HG03139 (cell line): ENCODE measurements at regions not wholly inside any gene's neighbourhood (a gene's known extent, or its start where the extent isn't known, plus 50 kb on each side); places are given as distances from the start of the nearest gene placed in this dataset.

Source experiments
- ATAC-seq: cut with Tn5 transposase; IDR thresholded peaks from one replicate; pipeline ENCODE4 v1.9.1; 2021; ENCODE audit not compliant: unreplicated experiment

DNA sequence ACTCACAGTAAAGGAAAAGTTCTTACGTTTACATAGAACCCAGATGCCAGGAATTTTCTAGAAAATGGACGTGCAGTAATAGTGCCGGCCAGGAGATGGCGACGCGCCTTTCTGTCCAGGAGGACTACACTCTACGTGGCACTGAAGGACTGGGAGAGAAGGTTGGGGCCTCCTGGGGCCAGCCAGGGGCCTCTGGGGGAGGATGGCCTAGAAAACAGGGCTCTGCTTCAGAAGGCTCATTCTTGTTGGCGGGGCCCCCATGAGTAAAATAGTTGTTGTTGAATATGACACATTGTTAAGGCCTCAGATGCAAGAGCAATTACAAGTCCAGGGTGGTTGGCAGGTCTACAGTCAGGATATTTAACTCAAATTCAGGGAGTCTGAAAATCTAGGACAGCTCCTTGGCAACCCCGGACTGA, 120.1 kb upstream of the MAX start:
- no peak for ATAC-seq

DNA sequence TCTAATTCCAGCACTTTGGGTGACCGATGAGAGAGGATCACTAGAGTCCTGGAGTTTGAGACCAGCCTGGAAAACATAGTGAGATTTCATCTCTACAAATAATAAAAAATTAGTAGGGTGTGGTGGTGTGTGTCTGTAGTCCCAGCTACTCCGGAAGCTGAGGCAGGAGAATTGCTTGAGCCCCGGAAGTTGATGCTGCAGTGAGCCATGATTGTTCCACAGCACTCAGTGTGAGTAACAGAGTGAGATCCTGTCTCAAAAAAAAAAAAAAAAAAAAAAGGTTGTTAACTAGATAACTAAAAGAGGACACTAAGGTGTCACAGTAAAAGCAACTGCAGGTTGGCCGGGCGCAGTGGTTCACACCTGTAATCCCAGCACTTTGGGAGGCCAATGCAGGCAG, 121.3 kb upstream of the MAX start:
- ATAC-seq, result no peak

DNA sequence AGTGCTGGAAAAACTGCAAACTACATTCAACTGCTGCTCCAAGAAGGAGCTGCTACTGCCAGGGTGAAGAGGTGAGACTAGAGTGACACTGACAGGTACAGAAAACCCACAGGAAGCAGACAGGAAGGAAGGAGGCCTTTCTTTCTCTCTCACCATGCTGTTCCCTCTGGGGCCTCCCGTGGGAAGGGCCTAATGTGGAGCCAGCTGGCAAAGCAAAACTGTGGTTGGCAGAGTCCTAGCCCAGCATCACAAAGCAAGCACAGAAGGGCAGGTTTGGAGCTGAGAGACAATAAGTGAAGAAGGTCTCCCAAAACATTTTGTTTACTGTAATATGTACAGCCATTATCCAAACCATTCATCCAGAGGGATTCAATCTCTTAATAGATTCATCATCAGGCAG, 122.5 kb upstream of the MAX start:
- ATAC-seq, result no peak

DNA sequence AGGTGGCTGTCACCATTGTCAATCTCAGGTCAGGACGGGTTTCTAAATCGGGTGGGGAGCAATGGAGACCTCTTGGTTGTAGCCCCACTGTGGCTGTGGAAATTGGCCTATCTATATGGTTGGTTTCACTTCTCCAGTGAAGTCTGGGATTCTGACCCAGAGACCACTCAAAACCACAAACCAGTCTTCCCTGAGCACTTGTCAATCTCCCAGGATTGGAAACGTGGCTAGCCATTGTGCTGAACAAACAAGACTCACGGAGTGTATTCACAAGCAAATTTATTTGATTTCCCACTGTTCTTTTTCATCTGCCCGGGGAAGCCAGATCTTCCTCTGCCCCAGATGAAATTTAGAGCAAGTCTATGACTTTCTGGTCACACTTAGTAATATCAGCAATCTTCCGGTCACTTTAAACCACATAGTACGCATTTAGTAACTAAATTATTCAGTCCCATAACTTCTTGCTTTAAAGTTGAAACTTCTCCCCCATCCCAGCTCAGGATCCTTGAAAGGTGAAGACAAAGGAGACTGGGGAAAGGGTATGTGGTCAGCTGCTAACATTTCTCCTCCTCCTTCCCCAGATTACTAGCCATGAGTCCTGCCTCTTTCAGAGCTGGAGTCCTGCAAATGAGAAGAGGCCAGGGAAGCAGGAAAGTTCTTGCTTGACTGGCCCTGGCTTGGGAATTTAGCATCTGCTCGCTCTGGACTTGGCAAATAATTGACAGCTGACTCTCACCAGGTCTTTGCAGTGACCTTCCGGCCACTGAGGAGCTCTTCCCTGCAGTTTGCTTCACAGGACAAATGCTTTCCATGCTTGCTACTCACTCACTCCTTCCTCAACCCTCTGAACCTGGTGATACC, 123.2 kb upstream of the MAX start:
- ATAC-seq, result no peak

DNA sequence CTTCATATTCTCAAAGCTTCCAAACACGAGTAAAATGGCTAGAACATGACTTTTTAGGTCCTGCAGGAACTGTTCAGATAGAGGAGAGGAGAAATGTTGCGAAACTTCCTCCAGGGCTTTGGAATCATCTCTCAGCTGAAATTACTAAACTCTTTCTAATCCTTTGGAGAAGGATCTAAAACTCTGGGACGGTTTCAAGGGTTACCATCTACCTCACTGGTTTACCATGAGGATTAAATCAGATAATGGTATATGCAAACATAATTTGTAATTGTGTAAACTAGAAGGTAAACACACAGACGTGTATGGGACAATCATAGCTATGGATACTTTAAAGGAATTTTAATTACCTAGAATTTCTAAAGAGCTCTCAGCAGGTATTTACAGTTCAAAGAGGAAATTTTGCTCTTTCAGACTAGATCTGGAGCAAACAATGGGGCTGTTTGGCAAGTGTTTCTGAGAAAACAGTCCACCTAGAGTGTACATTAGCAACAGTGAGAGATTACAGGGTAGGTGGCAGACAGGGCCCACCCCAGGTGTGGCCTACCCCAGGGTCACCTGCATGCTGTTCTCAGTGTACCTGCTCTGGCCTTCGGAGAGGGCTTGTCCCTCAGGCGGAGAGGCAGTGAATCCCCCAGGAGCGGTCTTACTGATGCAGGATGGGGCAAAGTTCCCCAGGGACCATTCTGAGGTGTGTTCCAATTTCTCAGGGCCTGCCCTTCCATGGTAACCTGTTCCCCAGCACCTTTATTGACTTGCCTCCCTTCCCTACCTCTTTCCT, 124.7 kb upstream of the MAX start:
- ATAC-seq, result no peak

DNA sequence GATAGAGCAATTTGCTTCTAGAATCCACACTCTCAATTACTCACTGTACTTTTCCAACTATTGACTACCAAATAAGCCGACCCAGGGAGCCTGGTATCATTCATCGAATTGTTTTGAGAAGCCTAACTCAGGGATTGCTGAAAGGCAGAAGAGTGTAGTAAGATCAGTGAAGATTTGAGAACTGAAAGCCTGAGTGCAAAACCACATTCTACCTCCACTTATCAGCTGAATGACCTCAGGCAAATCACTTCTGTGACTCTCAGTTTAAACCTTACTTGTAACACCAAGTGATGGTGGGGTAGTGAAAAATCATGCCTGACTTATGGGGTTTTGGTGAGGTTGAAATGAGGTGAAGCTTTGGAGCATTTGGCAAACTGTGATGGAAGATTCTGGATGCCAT, 126.1 kb upstream of the MAX start:
- ATAC-seq, result peak; percentile 78

DNA sequence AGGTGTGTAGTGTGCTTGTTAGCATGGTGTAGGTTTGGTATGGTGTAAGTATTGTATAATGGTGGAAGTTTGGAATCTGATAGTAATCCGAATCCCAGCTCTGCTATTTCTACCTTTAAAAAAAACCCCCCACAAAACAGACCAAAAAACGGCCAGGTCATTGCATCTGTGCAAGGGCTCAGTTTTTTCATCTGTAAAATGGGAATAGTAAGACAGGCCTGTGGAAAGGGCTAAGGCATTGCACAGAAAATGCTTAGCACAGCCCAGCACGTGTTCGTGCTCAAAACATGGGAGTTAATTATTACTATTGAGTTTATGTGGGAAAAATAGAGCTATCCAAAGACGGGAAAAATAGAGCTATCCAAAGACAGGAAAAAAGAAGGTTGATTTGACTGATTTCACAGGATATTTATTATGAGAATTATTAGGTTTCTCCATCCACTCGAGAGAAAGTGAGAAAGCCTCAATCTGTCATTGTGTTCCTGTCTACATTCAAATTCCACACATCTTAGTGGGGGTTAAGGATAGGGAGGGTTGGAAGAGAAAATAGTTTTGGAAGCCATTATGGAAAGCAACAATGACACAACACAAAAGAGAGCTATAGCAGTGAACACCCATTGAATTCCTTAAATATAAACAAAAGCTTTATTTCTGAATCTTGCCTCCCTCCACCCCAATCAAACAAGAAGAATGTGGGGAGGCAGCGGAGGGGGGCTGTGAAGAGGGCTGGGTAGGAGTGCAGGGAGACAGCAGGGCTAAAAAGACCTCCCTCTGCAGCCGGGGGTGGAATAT, 126.8 kb upstream of the MAX start:
- no peak for ATAC-seq

DNA sequence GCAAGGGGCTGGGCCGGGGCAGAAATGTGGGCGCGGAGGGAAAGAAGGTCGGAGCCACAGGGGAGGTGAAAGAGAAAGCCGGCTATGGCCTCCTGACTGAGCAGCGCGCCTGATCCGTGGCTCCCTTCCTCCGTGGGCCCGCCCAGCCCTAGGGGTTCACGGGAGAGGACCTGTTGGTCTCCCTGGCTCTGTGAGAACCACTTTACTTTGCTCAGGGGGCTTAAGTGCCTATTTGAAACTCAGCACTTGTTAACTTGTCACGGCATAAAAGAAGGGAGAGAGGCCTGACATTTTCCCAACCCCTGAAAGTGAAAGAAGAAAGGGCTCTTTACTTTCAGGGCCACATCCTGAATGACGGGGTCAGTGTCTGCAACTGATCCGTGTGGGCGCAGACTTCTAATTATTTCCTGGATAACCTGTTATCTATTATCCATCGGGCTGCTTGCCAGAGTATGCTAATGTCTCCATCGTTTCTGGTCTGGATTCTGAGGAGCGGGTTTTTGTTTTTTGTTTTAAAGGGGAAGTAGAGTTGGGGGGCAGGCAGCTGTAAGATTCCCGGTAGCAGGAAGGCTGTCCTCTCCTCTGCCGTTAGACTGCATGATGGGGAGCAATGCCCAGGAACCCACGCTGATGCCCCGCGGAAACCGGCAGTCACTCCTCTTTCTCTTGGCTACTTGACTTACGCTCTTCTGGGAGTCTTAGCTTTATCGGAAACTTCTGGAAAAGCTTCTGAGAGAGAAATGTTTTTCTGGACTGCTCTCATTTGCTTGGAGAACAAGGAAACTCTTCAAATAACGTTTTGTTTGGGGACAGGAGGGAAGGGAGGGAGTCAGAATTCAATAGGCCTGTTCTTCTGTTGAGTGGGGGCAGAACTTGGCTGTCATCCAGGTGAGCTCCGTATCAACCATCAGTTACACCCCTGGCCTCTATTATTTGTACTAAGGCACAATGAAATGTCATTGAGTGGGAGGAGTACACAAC, 127.7 kb upstream of the MAX start:
- ATAC-seq, result no peak

DNA sequence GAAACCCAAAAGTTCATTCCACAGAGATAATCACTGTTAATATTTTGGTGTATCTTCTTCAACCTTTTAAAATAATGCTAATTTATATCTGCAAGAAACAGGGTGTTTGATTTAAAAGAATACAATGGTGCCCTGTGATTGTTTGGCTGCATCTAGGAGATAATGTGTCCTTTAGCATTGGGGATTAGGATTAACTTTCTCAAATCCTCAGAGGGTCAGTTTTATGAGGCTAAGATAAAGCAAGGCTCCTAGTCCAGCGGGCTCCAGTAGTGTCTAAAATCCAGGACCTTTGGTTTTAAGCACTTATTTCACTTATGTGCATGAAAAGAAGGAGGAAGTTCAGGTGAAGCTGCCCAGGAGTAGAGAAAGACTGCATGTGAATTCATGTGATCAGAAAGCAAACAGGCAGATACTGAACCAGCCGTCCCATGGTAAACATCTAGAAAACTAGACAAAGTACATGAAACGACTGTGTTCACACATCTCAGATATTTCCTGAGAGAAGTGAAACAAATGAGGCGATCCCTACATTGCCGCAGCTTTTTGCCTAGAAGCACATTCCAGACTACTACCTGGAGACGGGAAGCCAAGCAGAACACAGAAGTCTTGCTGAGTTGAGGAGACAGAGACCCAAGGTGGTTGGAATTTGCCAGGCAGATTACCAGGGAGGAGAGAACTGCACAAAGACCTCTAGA, 129.1 kb upstream of the MAX start:
- no peak for ATAC-seq

DNA sequence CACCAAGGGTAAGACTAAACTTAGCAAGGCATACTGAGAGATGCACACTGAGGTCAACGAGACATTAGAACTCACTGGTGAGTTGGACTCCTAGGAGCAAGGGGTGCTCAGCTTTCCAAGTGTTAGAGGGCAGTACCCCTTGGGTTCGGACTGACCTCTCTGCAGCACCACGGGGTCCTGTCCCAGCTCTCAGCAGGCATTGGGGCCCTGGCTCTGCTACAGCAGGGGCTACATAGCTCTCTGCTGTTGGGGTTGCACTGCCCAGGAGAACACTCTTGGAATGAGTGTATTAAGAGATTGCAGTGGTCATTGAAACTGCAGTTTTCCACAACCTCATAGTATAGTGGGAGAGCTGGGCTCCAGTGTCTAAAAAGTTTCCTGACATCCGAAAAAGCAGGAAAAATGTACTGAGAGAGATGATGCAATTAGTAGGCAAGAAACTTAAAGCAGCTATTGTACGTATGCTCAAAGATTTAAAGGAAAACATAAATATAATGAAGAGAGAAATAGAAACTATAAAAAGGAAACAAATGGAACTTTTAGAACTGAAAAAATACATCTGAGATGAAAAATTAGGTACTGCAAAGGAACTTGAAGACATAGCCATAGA, 132.5 kb upstream of the MAX start:
- no peak for ATAC-seq

DNA sequence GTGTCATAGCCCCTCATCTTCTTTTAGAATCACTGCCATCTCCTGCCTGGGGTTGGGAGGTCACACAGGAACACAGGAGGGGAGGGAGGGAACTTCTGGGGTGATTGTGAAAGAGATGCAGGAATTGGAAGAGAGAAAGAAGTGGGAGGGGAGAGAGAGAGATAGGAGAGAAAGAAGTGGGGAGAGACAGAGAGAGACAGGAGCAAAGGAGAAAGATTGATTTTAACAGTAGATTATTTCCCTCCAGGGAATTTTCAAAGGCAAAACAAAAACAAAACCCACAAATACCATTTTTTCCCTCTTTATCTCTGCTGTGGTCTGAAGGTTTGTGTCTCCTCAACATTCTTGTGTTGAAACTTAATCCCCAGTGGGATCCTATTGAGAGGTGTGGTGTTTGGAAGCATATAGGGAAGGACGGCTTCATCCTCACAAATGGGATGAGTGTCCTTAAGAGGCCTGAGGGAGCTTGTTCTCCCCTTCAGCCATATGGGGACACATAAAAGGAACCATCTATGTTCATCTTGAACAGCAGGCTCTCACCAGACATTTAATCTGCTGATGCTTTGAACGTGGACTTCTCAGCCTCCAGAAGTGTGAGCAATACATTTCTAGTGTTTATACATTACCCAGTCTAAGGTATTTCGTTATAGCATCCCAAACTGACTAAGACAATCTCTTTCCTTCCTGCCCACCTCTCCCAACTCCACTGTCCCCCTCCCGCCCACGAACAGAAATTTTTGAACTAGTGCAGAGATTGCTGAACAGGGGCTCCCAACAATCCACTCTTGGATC, 134.9 kb upstream of the MAX start:
- no peak for ATAC-seq

DNA sequence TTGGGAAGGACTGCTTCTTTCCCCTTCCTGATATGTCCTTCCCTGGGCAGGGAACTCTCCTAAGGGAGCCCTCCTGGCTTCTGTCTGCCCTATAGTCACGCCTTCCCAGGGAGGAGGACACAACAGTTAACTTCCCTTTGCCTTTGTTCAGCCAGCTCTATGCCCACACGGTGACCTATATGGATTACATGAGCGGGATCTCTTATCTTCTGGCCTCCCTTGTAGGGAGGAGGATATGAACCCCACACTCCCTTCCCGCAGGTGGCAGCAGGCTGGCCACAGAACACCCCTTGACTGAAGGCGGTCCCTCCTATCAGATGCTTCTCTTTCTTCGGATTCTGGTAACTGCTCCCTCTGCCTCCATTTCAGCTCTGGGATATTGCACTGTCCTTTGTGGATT, 135.6 kb upstream of the MAX start:
- ATAC-seq, result no peak

DNA sequence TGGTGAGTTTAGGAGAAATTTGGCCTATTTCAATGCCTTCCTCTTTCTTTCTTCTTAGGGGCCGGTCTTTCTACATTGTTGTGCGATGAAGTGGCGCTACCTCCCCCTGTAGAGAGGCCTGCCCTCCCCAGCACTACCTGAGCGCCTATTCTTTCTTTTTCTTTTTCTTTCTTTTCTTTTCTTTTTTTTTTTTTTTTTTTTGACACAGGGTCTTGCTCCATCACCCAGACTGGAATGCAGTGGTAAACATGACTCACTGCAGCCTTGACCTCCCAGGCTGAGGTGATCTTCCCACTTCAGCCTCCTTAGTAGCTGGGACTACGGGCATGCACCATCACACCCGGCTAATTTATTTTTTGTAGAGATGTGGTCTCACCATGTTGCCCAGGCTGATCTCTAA, 136.1 kb upstream of the MAX start:
- no peak for ATAC-seq

DNA sequence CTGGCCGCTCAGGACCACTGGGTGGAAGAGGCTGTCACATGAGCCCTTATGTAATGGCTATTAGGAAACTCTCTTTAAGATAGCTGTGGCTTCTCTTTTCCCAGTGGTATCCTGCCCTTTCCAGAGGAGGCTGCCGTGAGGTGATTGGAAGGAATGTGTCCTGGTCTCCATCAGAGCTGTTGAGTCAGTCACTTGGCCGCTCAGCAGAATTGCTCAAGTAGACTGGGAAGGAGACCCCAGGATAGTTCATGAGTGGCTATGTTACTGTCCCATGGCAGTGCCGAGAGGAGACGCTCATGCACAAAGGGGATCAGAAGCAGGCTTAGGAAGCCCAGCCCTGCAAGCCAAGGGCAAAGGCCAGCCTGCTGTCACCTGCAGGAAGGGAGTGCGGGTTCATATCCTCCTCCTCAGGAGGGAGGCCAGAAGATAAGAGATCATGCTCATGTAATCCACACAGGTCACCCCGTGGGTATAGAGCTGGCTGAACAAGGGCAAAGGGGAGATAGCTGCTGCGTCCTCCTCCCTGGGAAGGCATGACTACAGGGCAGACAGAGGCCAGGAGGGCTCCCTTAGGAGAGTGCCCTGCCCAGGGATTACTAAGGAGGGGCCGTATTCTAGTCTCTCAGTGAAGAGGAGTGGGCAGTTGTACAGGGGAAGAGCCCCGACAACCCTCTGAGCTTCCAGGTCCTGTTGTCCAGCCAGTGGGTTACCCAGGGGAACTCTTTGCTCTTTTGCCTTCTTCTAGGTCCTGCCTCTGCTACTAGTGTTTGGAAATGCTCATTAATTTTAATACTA, 137.0 kb upstream of the MAX start:
- no peak for ATAC-seq

DNA sequence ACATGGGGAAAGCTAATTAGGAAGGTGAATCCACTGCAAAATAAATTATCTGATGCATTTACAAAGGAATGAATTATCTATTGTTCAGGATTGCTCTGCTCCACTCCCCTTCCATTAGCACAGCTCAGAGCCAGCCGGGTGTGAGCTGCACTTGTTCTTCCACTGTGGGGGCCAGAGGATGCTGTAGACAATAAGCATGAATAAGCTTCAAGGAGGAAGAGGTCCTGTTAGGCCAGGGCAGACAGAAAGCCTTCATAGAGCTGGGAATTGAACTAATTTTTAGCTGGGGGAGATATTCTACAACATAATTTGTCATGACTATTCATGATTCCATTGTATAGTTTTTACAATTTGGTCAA, 137.6 kb upstream of the MAX start:
- no peak for ATAC-seq

DNA sequence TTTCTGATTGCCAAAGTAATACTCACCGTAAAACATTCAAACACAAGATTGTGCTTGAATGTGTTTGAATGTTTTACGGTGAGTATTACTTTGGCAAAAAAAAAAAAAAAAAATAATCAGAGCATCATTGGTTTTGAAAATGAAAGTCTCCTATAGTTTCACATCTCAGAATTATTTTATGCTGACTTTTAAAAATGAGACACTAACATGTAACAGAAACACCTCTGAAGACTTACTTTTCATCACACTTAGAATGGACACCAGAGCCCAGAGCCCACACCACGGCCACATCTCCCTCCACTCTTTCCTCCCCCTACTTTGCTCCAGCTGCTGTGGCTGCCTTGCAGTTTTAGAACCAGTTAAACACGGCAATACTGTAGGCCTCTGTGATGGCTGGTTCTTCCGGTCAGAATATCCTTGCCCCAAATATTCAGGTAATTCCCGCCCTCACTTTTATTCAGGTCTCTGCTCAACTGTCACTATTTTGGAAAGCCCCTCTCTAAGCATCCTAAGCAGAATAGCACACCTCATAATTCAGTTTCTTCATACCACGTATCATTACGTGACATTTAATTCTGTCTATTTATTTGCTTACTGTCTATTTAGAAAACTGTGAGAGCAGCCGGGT, 138.9 kb upstream of the MAX start:
- ATAC-seq, result no peak

DNA sequence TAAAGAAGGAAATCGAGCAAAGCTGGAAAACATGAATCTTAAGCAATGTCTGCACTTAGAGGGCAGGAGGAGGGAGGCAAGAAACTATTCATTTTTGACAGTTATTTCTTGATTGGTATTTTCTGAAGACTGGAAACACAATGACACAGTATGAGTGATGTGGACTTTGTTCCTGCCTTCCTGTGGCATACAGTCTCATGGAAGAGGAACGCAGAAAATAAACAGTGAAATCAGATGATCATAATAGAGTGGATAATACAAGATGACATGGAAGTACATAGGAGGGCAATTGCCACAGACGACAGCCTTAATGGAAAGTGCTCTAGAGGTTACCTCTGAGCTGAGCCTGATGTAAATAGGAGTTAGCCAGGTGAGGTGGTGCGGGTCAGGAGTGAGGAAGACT, 140.4 kb upstream of the MAX start:
- ATAC-seq, result no peak
